IMR-90 (cell line): ENCODE measurements at regions not wholly inside any gene's neighbourhood (a gene's known extent, or its start where the extent isn't known, plus 50 kb on each side); places are given as distances from the start of the nearest gene placed in this dataset.

ENCODE experiments used
- MAZ ChIP-seq: IDR thresholded peaks from 2 replicates; pipeline ENCODE4 v1.6.1; 2012; ENCODE audit warnings: low read depth, mild to moderate bottlenecking, low read length, improper control_type of control experiment, moderate library complexity, borderline replicate concordance
- RFX5 ChIP-seq: IDR thresholded peaks from 2 replicates; pipeline ENCODE4 v1.8.0; 2012; ENCODE audit warnings: low read depth, mild to moderate bottlenecking, low read length, moderate library complexity
- SMC3 ChIP-seq: fragments of 150-350 bp; IDR thresholded peaks from 2 replicates; pipeline ENCODE4 v1.6.1; 2016; ENCODE audit warnings: low read depth, mild to moderate bottlenecking, antibody characterized with exemption, low read length, moderate library complexity
- USF2 ChIP-seq: fragments of 150-350 bp; IDR thresholded peaks from 2 replicates; pipeline ENCODE4 v1.6.1; 2017; ENCODE audit warnings: mild to moderate bottlenecking, antibody characterized with exemption, low read length, low read depth
- TF ChIP-seq, protein P1 (sequence below): conservative IDR thresholded peaks from 2 replicates; pipeline ENCODE4 v1.5.1; 2012; ENCODE audit warnings: mild to moderate bottlenecking, low read depth, low read length, improper control_type of control experiment

GRCh38 chr2:120539424-120539936, 193.5 kb downstream of the INHBB start:
- TF ChIP-seq, protein P1, sequence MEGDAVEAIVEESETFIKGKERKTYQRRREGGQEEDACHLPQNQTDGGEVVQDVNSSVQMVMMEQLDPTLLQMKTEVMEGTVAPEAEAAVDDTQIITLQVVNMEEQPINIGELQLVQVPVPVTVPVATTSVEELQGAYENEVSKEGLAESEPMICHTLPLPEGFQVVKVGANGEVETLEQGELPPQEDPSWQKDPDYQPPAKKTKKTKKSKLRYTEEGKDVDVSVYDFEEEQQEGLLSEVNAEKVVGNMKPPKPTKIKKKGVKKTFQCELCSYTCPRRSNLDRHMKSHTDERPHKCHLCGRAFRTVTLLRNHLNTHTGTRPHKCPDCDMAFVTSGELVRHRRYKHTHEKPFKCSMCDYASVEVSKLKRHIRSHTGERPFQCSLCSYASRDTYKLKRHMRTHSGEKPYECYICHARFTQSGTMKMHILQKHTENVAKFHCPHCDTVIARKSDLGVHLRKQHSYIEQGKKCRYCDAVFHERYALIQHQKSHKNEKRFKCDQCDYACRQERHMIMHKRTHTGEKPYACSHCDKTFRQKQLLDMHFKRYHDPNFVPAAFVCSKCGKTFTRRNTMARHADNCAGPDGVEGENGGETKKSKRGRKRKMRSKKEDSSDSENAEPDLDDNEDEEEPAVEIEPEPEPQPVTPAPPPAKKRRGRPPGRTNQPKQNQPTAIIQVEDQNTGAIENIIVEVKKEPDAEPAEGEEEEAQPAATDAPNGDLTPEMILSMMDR = no peak
- TF ChIP-seq USF2 = no peak
- no peak for TF ChIP-seq SMC3
- no peak for TF ChIP-seq RFX5
- TF ChIP-seq MAZ = no peak
